Tibial nerve (tissue), 3 donors: ENCODE measurements at regions not wholly inside any gene's neighbourhood (a gene's known extent, or its start where the extent isn't known, plus 50 kb on each side); places are given as distances from the start of the nearest gene placed in this dataset.

Source experiments
- CTCF ChIP-seq, 5 experiments: fragments of 200-600 bp in 3 of 5; fragments of 450-650 bp in 2 of 5; sonication (generic) in 3 of 5; IDR thresholded peaks; one replicate each; pipeline ENCODE4 v1.5.1; 2016 to 2019; ENCODE audit warnings: antibody characterized with exemption in 5 of 5, mild to moderate bottlenecking in 3 of 5, moderate library complexity in 2 of 5
- POLR2A ChIP-seq, 2 donors: fragments of 450-650 bp; IDR thresholded peaks; one replicate each; pipeline ENCODE4 v1.6.1; 2017; ENCODE audit warnings: antibody characterized with exemption in 2 of 2, mild to moderate bottlenecking in 2 of 2, moderate library complexity in 2 of 2

GRCh38 chr6:139744891-139745290, 370.4 kb upstream of the CITED2 start:
- TF ChIP-seq CTCF (IDR thresholded peaks at IDR 0.05) (no peak), POLR2A (IDR thresholded peaks at IDR 0.05) (no peak)
